Amniotic stem cell (primary cell): ENCODE measurements at regions not wholly inside any gene's neighbourhood (a gene's known extent, or its start where the extent isn't known, plus 50 kb on each side); places are given as distances from the start of the nearest gene placed in this dataset.

Experiments used
- DNase-seq: peaks from one replicate; lab custom pipeline; 2025; lab: John Stamatoyannopoulos, UW

DNA sequence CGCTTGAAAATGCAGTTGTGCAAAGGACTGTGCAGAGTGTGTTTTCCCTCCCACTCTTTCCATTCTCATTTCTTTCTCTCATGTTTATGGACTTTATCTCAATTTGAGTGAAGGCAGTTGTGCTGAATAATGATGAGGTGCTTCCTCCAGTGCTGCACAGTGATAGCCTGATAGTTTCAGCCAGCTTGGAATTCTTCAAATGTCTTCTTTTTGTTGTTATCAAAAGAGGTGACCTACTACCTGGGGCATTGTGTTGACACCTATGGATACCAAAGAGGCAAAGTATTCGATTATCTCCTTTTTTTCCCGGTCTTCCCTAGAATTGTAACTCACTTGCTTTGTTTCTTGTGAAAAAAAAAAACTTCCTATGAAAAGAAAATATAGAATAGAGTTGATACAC is 132.6 kb upstream of the ESRRG start:
- no peak for DNase-seq

GRCh38 chr1:216854836-216855484 is 131.7 kb upstream of the ESRRG start:
- no peak for DNase-seq

GRCh38 chr1:216851073-216851472 is 127.8 kb upstream of the ESRRG start:
- DNase-seq = no peak

DNA sequence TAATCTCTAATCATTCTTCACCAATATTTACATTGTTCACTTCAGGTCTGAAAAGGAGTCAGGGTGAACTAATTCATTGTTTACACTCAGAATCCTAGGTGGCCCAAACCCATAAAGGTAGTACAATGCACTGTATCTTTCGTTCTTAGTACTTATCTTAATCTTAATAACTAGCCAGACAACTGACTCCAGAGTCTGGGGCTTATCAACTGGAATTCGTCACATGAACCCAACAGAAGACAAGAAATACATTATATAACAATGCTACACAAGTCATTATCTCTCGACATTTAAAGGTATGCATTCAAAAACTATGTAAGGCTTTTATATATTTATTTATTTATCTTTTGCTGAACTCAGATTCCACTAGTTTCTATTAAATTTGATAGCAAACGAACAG is 125.9 kb upstream of the ESRRG start:
- DNase-seq = no peak

DNA sequence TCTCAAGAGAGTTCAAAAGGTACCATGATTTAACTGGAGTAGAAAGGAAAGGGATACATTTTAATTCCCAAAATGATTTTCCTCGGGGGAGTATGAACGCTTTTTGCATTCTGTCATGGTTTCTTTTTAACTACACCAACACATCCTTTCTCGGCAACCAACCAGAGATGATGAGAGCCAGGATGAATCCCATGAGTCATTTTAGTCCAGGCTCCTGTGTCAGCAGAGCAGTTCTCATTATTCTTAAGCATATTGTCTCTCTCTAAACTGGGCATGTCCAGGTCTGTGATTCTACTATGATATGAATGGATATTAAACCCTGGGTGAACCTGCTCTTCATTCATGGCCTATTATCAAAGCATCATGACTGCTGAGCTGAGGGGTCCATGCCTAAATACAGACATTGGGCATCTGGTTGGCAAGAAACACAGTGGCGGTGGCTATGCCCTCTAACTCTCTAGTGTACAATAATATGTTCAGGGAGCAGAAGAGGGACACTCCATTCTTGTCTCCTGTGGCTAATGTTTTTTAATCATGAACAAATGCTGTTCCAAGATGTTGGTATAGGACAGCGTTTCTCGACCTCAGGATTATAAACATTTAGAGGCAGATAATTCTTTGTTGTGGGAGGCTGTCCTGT is 124.3 kb upstream of the ESRRG start:
- no peak for DNase-seq

GRCh38 chr1:216846339-216846738 is 123.1 kb upstream of the ESRRG start:
- no peak for DNase-seq

DNA sequence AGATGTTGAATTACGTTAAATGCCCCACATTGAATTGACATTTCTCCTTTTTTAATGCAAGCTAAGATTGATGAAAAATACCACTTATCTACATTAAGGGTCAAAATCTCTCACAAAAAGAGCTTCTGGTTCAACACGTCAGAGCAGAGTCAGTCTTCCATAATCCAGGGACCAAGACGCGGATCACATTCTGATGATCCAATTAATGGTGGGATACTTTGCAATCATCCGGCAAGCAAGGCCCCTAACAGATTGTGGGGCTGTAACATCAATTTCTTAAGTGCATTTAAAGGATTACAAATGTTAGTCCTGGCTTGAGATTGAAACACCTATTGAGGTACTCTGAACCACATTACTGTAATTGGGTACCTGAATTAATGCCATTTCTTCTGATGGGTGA is 120.2 kb upstream of the ESRRG start:
- no peak for DNase-seq

GRCh38 chr1:216841165-216841564 is 117.9 kb upstream of the ESRRG start:
- DNase-seq = no peak

DNA sequence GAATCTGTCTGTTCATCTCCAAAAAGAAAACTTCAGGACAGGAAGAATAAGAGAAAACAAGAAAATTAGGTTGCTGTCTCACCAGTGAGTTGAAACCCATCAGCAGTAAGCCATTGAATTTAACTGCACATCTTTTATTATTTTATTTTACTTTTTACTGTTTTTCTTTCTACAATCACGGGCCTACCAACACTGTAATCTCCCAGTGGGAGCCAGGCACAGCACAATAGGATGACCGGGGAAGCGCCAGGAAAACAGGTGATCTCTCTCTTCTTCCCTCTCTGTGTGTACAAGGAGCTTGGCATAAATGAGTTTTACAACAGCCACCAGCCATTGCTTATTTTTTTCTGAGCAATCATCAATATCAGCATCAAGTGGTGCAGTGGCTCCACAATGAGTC is 113.1 kb upstream of the ESRRG start:
- no peak for DNase-seq

DNA sequence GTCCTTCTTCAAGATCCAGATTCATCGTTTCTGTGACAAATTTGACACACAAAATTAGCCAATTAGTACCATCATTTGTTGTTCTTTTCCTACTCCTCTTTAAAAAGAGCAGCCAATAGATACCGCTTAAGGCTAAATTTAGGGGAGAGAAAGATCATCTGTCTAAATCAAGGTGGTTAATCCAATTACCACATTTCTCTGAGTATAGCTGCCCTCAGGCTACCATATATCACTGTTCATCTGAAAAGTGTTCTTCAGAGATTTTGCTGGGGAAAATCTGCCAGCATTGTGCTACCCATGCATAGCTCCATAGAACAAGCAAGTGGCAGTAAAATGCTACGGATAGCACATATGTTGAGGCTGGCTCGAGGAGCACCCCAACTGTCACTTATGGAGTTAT is 110.3 kb upstream of the ESRRG start:
- DNase-seq = no peak

DNA sequence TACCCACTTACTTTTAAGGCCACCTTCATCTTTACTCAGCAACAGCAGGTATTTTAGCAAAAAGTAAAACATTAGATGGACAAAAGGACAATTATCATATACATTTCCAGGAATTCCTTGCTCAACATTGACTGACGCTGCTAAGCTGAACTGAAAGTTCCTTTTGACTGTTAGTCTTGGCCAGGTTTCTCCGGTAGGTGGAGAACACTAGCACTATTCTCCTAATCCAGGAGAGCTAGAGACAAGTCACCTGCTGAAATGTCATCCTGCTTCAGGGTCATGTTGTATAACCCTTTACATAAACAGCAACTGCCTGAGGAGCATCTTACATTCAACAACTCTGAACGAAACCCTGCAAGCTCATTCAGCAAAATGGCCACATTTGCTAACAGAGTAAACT is 109.0 kb upstream of the ESRRG start:
- no peak for DNase-seq

- DNase-seq = no peak
These were observed 107.4 kb upstream of the ESRRG start for GRCh38 chr1:216830424-216831210.

DNA sequence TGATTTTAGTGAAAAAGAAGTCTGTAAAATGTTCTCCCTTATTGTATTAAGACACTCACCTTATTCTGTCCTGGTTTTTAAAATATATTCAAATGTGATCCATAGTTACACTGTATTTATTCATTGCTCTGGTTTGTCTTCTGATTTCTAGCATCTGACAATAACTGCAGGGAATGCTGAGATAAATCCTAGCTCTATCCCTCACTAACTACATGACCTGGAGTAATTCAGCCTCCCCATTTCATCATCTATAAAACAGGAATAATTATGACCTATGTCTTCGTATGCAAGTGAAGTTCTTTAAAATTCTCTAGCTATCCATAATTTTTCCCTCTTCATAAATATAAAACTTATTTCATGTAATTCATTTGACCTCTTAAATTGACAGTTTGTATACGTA is 104.0 kb upstream of the ESRRG start:
- no peak for DNase-seq

DNA sequence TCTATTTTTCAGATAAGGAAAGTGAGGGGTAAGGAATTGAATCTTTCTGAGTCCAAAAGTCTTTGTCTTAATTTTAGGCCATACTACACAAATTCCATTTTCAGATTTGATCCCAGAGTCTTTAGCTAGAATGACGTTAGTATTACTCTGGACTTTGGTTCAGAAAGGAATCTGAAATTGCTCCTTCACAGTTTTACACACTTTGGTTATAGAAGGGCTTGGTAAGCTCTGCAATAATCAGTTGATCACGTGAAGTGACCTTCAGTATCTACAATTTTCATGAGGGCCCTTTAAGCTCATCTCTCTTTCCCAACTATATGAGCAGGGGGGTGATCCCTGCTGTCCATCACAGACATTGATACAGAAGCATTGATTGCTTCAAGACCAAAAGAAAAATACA is 103.4 kb upstream of the ESRRG start:
- DNase-seq = no peak

DNA sequence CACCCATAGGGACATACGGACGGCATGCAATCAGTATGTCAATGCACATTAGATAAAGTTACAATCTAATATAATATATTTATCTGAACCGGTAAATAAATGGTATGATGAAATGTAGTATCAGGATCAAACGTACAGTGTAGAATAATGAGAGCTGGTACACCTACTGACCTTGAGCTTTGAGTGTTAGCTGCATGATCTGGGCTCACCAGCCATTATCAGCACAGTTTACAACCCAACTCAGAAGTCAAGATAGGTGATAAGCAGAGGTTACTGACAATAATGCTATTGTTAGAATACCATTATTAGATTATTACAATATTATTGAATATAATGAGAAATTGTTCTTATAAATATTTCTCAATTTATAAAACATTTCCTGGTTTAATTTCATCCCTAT is 103.0 kb upstream of the ESRRG start:
- DNase-seq = no peak

DNA sequence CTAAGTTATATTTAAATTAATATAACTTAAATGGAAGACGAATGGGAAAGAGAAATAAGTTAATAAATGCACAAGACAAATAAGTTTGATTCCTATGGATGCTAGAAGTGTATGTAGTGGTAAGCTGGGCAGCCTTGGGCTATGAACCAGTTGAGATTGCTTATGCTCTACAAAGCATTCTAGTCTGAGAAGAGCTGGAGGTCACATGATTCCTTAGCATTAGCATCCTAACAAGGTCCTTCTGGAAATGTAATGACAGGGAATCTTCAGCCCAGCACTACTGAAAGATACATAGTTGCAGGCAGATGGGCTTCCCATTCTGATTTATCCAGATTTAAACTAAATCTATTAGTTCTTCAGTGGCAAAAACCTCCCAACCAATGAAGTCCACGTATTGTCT is 102.3 kb upstream of the ESRRG start:
- no peak for DNase-seq

DNA sequence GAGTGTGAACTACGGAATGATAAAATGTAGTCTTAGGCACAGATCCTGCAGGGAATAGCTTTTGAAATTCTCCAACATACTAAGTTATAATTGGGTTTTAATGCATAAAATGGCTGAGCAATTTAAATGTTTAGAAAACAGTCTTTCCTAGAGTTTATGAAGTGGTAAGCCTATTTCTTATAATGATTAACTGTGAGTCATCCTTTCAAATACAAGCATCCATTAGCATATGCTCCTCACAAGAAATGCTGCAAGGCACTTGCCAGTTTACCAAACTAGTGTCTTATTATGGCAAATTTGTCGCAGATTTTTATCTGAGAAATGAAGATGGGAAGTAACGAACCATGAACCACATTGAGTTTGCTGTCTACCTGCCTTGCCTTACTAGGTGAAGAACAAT is 101.3 kb upstream of the ESRRG start:
- DNase-seq = no peak

DNA sequence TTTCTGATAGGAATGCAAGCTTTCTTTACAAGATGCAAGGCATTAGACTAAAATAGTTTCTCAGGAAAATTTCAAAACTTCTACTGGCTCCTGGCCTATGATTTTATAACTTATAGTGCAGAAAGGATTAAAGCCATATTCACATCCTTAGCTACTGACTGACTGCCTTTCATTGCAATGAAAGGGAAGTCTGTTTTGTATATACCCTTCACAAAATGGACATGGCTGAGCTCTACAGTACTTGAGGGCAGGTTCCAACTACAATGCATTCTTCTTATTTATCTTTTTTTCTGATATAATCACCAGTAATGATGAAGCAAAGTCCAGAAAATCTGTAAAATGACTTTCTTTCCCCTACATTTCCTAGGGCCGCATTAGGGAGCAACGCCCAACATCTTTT is 100.5 kb upstream of the ESRRG start:
- no peak for DNase-seq

GRCh38 chr1:216822480-216822879 is 99.3 kb upstream of the ESRRG start:
- no peak for DNase-seq

DNA sequence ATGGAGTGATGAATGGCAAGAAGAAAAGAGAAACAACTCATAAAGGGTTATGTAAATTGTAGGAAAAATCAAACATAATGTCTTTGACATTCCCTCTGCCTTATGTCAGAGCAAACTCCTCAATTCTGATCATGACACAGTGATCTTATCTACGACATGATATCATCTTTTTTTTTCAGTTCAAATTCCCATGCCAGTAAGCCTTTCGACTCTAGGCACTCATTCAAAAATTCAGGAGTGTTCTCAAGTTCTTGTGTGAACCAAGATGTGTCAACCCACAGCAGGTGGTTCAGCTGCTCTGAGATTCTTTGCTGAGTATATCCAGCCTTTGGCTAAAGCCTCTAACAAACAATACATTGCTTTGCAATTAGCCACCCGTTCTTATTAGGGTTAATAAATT is 97.1 kb upstream of the ESRRG start:
- no peak for DNase-seq

GRCh38 chr1:216818284-216818683 is 95.1 kb upstream of the ESRRG start:
- DNase-seq = no peak

DNA sequence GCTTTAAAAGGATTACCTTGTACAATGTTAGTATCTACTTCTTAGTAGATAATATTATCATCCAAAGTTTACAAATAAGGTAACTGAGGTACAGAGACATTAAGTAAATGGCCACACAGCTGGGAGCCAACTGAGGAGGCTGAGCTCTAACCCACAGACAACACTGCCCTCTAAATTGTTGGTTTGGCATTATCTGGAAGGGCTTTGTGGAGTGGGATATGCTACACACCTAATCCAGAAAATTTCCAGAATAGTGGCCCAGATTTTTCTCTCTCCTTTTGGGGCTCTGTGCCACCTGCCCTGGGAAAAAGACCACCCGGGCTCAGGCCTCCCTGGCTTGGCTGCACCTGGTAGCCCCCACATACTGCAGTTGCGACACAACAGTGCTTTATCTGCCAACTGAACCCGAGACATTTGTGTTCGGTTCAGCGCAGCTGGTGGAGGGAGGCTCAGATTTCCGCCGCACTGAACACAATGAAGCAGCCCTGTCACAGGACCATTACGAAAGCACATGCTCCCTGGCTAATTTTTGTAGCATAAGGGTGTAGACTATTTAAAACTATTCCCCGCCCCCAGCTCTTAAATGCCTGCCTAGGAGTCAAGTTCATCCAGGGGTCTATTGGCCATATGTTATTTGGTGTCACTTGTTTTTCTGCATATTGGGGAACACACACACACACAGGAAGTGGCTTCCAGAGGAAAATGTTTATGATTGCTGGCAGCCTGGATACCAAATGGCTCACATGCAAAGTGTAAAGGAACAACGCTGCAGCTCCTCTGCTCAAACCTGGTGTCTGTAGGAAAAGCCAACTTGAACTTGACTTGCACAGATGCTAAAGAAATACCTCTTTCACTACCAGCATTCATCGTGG is 92.3 kb upstream of the ESRRG start:
- DNase-seq = no peak
